ENCODE measurements at regions not wholly inside any gene's neighbourhood (a gene's known extent, or its start where the extent isn't known, plus 50 kb on each side); places are given as distances from the start of the nearest gene placed in this dataset.

- ChIA-PET POLR2A (no interaction called here), CTCF (no interaction called here)
- BruUV-seq (replicated peaks): no TSS peak
- no peak overlapping the region for H3K4me3 ChIP-seq (replicated peaks in 1 of 3; ENCODE audit: insufficient read depth in 1 of 3, low read depth in 1 of 3, low read length in 3 of 3)
- intact Hi-C loops (cut with micrococcal nuclease): no loop called here
- H4K20me1 ChIP-seq (replicated peaks; ENCODE audit: control insufficient read depth, extremely low read depth, insufficient read depth, low read length): no peaks in the 10 kb centered on the region
- H3K79me2 ChIP-seq (ENCODE audit: control insufficient read depth, insufficient read depth, low read length): no peaks in the 10 kb centered on the region
- dilution Hi-C loops (cut with MboI; ENCODE audit: extremely low pct_ligation_motif_present, low sequenced_read_pairs): no loop called here
- no peaks in the 10 kb centered on the region for H3K27me3 ChIP-seq (ENCODE audit: control insufficient read depth in 2 of 2, insufficient read depth in 2 of 2, low read length in 2 of 2)
- no peak overlapping the region for H3K9ac ChIP-seq (replicated peaks; ENCODE audit: extremely low read depth, insufficient read depth, low read length)
- TF ChIP-seq FOS (IDR thresholded peaks at IDR 0.05; ENCODE audit: borderline replicate concordance, insufficient read depth, low read length) (no peak), EZH2 (IDR thresholded peaks at IDR 0.05; ENCODE audit: borderline replicate concordance, low read depth, low read length, severe bottlenecking) (no peak)
- H3K36me3 ChIP-seq (ENCODE audit: control insufficient read depth in 2 of 2, extremely low read depth in 1 of 2, insufficient read depth in 2 of 2, low read length in 2 of 2): no peaks in the 10 kb centered on the region
- H3K27ac ChIP-seq (ENCODE audit: insufficient read depth, low read depth, low read length): no peak overlapping the region
- no peaks in the 10 kb centered on the region for H3K9me1 ChIP-seq (replicated peaks; ENCODE audit: control insufficient read depth, extremely low read depth, insufficient read depth, low read length)
- DNase-seq (ENCODE audit: low read depth, low spot score) (no peak), FAIRE-seq (no peak)
- no peak overlapping the region for H3K4me2 ChIP-seq (ENCODE audit: insufficient read depth, low read length)
- no peaks in the 10 kb centered on the region for H3K4me1 ChIP-seq (ENCODE audit: control insufficient read depth, extremely low read depth, insufficient read depth, low read length)
- no peaks in the 10 kb centered on the region for H3K9me3 ChIP-seq (replicated peaks; ENCODE audit: control insufficient read depth, insufficient read depth, low read length)
- no peak overlapping the region for H2AFZ ChIP-seq (ENCODE audit: low read depth, low read length)
Observed at GRCh38 chr4:66544281-66544680, 874.0 kb upstream of the EPHA5 start.

GRCh38 chr4:66539745-66540144 lies 869.5 kb upstream of the EPHA5 start:
- Histone ChIP-seq H3K9me1 (replicated peaks; ENCODE audit: control insufficient read depth, extremely low read depth, insufficient read depth, low read length) (no peaks in the 10 kb centered on the region), H3K27me3 (ENCODE audit: control insufficient read depth in 2 of 2, insufficient read depth in 2 of 2, low read length in 2 of 2) (no peaks in the 10 kb centered on the region), H3K4me3 (replicated peaks in 1 of 3; ENCODE audit: insufficient read depth in 1 of 3, low read depth in 1 of 3, low read length in 3 of 3) (no peak overlapping the region), H2AFZ (ENCODE audit: low read depth, low read length) (no peak overlapping the region), H3K27ac (ENCODE audit: insufficient read depth, low read depth, low read length) (no peak overlapping the region), H3K4me1 (ENCODE audit: control insufficient read depth, extremely low read depth, insufficient read depth, low read length) (no peaks in the 10 kb centered on the region), H4K20me1 (replicated peaks; ENCODE audit: control insufficient read depth, extremely low read depth, insufficient read depth, low read length) (no peaks in the 10 kb centered on the region), H3K36me3 (ENCODE audit: control insufficient read depth in 2 of 2, extremely low read depth in 1 of 2, insufficient read depth in 2 of 2, low read length in 2 of 2) (no peaks in the 10 kb centered on the region), H3K79me2 (ENCODE audit: control insufficient read depth, insufficient read depth, low read length) (no peaks in the 10 kb centered on the region), H3K4me2 (ENCODE audit: insufficient read depth, low read length) (no peak overlapping the region), H3K9me3 (replicated peaks; ENCODE audit: control insufficient read depth, insufficient read depth, low read length) (no peaks in the 10 kb centered on the region), H3K9ac (replicated peaks; ENCODE audit: extremely low read depth, insufficient read depth, low read length) (no peak overlapping the region)
- dilution Hi-C loops (cut with MboI; ENCODE audit: extremely low pct_ligation_motif_present, low sequenced_read_pairs) (no loop called here), intact Hi-C loops (cut with micrococcal nuclease) (no loop called here)
- ChIA-PET CTCF (no interaction called here), POLR2A (no interaction called here)
- TF ChIP-seq JUN (IDR thresholded peaks at IDR 0.05; ENCODE audit: borderline replicate concordance, insufficient read depth, insufficient read length, low read depth): no peak
- no peak for TF ChIP-seq GATA2 (IDR thresholded peaks at IDR 0.05; ENCODE audit: insufficient read depth, insufficient read length, low read depth, low read length)
- no peak for TF ChIP-seq EZH2 (IDR thresholded peaks at IDR 0.05; ENCODE audit: borderline replicate concordance, low read depth, low read length, severe bottlenecking)
- TF ChIP-seq FOS (IDR thresholded peaks at IDR 0.05; ENCODE audit: borderline replicate concordance, insufficient read depth, low read length): no peak
- TF ChIP-seq, protein P1, sequence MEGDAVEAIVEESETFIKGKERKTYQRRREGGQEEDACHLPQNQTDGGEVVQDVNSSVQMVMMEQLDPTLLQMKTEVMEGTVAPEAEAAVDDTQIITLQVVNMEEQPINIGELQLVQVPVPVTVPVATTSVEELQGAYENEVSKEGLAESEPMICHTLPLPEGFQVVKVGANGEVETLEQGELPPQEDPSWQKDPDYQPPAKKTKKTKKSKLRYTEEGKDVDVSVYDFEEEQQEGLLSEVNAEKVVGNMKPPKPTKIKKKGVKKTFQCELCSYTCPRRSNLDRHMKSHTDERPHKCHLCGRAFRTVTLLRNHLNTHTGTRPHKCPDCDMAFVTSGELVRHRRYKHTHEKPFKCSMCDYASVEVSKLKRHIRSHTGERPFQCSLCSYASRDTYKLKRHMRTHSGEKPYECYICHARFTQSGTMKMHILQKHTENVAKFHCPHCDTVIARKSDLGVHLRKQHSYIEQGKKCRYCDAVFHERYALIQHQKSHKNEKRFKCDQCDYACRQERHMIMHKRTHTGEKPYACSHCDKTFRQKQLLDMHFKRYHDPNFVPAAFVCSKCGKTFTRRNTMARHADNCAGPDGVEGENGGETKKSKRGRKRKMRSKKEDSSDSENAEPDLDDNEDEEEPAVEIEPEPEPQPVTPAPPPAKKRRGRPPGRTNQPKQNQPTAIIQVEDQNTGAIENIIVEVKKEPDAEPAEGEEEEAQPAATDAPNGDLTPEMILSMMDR (IDR thresholded peaks at IDR 0.05; ENCODE audit: extremely low read depth in 1 of 2, insufficient read depth in 1 of 2, low read depth in 1 of 2, low read length in 2 of 2): no peak
- TF ChIP-seq MYC (IDR thresholded peaks at IDR 0.05; ENCODE audit: low read depth, low read length): no peak
- TF ChIP-seq POLR2AphosphoS5 (IDR thresholded peaks at IDR 0.05; ENCODE audit: insufficient read depth, low read depth, low read length): no peak
- TF ChIP-seq, protein P2, sequence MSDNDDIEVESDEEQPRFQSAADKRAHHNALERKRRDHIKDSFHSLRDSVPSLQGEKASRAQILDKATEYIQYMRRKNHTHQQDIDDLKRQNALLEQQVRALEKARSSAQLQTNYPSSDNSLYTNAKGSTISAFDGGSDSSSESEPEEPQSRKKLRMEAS (IDR thresholded peaks at IDR 0.05; ENCODE audit: insufficient read depth, insufficient read length): no peak
- no peak for TF ChIP-seq POLR2A (IDR thresholded peaks at IDR 0.05; ENCODE audit: low read depth, low read length)
- no TSS peak for BruUV-seq (replicated peaks)
- no peak for FAIRE-seq
- DNase-seq (ENCODE audit: low read depth, low spot score): no peak

Measured in endothelial cell of umbilical vein (primary cell).